ENCODE measurements at regions not wholly inside any gene's neighbourhood (a gene's known extent, or its start where the extent isn't known, plus 50 kb on each side); places are given as distances from the start of the nearest gene placed in this dataset.

- no peak for FAIRE-seq
- no peaks in the 10 kb centered on the region; a peak in 1 of 5 replicates for H3K27me3 ChIP-seq (ENCODE audit: control insufficient read depth in 2 of 2, insufficient read depth in 2 of 2, low read length in 2 of 2)
- no peaks in the 10 kb centered on the region for H3K9me3 ChIP-seq (replicated peaks; ENCODE audit: control insufficient read depth, insufficient read depth, low read depth, low read length)
- in situ Hi-C loops (cut with MboI): no loop called here
- no peak for TF ChIP-seq DMBX1 (CRISPR knock-in tag; IDR thresholded peaks at IDR 0.05; ENCODE audit: borderline replicate concordance)
- no peak for TF ChIP-seq L3MBTL2 (IDR thresholded peaks at IDR 0.05)
- no peak for TF ChIP-seq ZNF644 (tag; IDR thresholded peaks at IDR 0.05; ENCODE audit: low read depth)
- TF ChIP-seq XRCC4 (IDR thresholded peaks at IDR 0.05; ENCODE audit: extremely low read depth, insufficient read depth, insufficient read length): no peak
- TF ChIP-seq THAP12 (CRISPR knock-in tag; IDR thresholded peaks at IDR 0.05): no peak
- no peak for TF ChIP-seq STAT5B (CRISPR knock-in tag; IDR thresholded peaks at IDR 0.05)
- no peak for TF ChIP-seq ZNF436 (CRISPR knock-in tag; IDR thresholded peaks at IDR 0.05)
- TF ChIP-seq POU5F1 (IDR thresholded peaks at IDR 0.05; ENCODE audit: borderline replicate concordance, low read depth, low read length, partially characterized antibody): no peak
- TF ChIP-seq POLR3G (IDR thresholded peaks at IDR 0.05; ENCODE audit: extremely low read depth, insufficient read length, insufficient replicate concordance): no peak
- H3K4me3 ChIP-seq: no peak overlapping the region
- no peaks in the 10 kb centered on the region for H3K9me1 ChIP-seq (ENCODE audit: control insufficient read depth, insufficient read depth, low read length)
- no peaks in the 10 kb centered on the region for H3K36me3 ChIP-seq (ENCODE audit: control insufficient read depth, insufficient read depth, low read length)
- H3K4me1 ChIP-seq (replicated peaks in 1 of 2; ENCODE audit: control insufficient read depth in 2 of 2, insufficient read depth in 2 of 2, low read length in 2 of 2): no peaks in the 10 kb centered on the region
- BruUV-seq (replicated peaks): no TSS peak
- POLR2A ChIA-PET: interaction anchor here (0.9 kb wide), 1 partner anchor 14 kb away, joined by 3 read pairs; no protein-coding TSS in a partner anchor
- no peak for ATAC-seq
- CTCF ChIA-PET (ENCODE audit: low intra/inter-chr PET ratio): no interaction called here
- intact Hi-C loops (cut with micrococcal nuclease): no loop called here
- 4% methylated on average over 3 of the region's 5 CpGs for WGBS (ENCODE audit: insufficient coverage, low coverage, missing lambda C conversion rate)
- no peak overlapping the region for H3K4me2 ChIP-seq (ENCODE audit: insufficient read depth, low read length)
- H3K27ac ChIP-seq (ENCODE audit: extremely low read depth, low read depth, low read length): no peak overlapping the region
- DNase-seq (ENCODE audit: extremely low read depth in 1 of 4, low spot score in 3 of 4): no peak
- H3K79me2 ChIP-seq (ENCODE audit: control insufficient read depth, insufficient read depth, low read length): no peaks in the 10 kb centered on the region
- no peak overlapping the region for H3K9ac ChIP-seq (ENCODE audit: insufficient read depth in 1 of 2, low read depth in 2 of 2, low read length in 2 of 2)
- no peak overlapping the region for H2AFZ ChIP-seq (ENCODE audit: low read depth, low read length)
- no peaks in the 10 kb centered on the region for H4K20me1 ChIP-seq (replicated peaks; ENCODE audit: control insufficient read depth, insufficient read depth, low read length)
Observed at GRCh38 chr3:66552846-66553245, 52.0 kb upstream of the LRIG1 start.
